Tibial nerve (tissue), 4 donors: ENCODE measurements at regions not wholly inside any gene's neighbourhood (a gene's known extent, or its start where the extent isn't known, plus 50 kb on each side); places are given as distances from the start of the nearest gene placed in this dataset.

ENCODE experiments used
- CTCF ChIP-seq, 5 experiments: fragments of 200-600 bp in 3 of 5; fragments of 450-650 bp in 2 of 5; sonication (generic) in 3 of 5; IDR thresholded peaks; one replicate each; pipeline ENCODE4 v1.5.1; 2016 to 2019; ENCODE audit warnings: antibody characterized with exemption in 5 of 5, mild to moderate bottlenecking in 3 of 5, moderate library complexity in 2 of 5
- EP300 ChIP-seq, 2 donors: sonication (generic); formaldehyde crosslinking; IDR thresholded peaks; one replicate each; pipeline ENCODE4 v1.6.1; 2017; ENCODE audit warnings: antibody characterized with exemption in 2 of 2, mild to moderate bottlenecking in 1 of 2
- POLR2A ChIP-seq, 2 donors: fragments of 450-650 bp; IDR thresholded peaks; one replicate each; pipeline ENCODE4 v1.6.1; 2017; ENCODE audit warnings: antibody characterized with exemption in 2 of 2, mild to moderate bottlenecking in 2 of 2, moderate library complexity in 2 of 2

- TF ChIP-seq POLR2A (IDR thresholded peaks at IDR 0.05) (no peak), CTCF (IDR thresholded peaks at IDR 0.05) (no peak), EP300 (IDR thresholded peaks at IDR 0.05) (no peak)
Measured at GRCh38 chr2:14881651-14882327, 249.3 kb downstream of the LRATD1 start.
